T-helper 1 cell (primary cell): ENCODE measurements at regions not wholly inside any gene's neighbourhood (a gene's known extent, or its start where the extent isn't known, plus 50 kb on each side); places are given as distances from the start of the nearest gene placed in this dataset.
"Not testable (repeated sequence)": the region's sequence is repeated elsewhere in the genome, so short reads cannot be mapped to it uniquely, and the experiment has no call there.

Experiments
- DNase-seq, 5 donors: peaks; one replicate each; pipeline ENCODE4 v3.0.0-alpha.2; 2012 to 2020

DNA sequence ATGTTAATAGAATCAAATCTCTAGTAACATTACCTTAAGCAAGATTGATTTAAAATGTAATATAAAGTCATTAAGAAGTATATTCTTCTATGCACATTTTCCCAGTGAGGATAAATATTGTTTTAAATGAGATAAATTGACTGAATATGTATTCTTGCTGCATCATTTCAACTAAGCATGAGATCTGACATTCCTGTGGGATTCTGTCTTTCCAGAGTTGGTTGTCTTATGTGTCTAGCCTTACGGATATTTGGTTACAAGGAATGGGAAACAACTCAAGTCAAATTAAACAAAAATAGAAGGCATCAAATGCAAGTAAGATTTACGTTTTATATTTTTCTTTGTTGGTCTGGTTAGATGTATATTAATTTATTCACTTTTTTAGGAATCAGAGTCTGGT lies 287.5 kb downstream of the PTGER3 start:
- no peak for DNase-seq

DNA sequence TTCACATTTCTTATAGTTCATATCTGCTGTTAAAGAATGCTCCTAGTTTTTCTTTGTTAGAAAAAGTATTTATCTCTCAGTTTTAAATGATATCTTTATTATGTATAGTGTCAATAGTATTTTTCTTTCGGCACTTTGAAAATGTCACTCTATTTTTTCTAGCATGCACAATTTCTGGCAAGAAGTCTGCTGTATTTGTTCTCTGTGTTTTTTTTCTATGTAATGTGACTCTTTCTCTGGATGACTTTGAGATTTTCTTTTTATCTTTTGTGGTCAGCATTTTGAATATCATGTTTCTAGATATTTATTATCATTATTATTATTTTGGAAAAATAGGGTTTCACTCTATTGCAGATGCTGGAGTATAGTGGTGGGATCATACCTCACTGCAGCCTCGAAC lies 285.2 kb downstream of the PTGER3 start:
- DNase-seq: no peak

DNA sequence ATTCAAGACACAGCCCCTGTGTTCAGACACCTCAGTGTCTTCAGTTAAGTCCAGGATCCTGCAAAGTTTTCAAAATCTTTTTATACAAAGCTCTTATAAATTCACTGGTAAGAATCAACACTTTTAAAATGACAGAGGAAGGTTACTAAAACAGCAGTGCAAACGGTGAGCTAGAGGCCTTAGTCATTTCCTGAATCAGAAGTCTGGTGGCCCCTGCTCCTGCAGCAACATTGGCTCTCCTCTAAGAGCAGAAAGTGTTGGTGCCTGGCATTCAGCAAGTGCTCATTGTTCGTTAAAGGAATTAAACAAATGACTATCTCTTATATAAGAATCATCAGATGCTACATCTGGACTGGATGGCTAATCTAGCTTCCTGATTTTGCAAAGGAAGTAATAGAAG lies 282.9 kb downstream of the PTGER3 start:
- DNase-seq: peak in 1 of 5 donors; percentile 52

DNA sequence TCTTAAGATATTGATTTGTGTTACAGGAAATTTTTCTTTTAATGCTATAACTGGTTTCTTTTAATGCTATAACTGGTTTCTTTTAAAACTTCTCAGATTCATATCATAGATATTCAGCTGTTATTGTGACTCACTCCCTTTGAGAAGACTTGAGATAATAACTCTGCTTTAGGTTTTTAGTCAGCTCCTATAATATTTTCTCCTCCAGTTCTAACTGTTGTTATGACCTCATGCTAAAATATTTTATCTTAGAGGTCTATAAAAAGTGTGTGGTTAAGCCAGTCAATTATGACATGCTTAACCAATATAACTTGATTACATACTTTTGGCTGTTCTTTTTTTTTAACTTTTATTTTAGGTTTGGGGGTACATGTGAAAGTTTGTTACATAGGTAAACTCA lies 280.2 kb downstream of the PTGER3 start:
- no peak for DNase-seq

DNA sequence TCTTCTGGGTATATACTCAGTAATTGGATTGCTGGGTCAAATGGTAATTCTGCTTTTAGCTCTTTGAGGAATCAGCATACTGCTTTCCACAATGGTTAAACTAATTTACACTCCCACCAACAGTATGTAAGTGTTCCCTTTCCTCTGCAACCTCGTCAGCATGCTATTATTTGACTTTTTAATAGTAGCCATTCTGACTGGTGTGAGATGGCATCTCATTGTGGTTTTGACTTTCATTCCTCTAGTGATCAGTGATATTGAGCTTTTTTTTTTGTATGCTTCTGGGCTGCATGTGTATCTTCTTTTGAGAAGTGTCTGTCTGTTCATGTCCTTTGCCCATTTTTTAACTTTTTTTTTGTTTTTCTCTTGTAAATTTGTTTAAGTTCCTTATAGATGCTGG lies 279.4 kb downstream of the PTGER3 start:
- no peak for DNase-seq

DNA sequence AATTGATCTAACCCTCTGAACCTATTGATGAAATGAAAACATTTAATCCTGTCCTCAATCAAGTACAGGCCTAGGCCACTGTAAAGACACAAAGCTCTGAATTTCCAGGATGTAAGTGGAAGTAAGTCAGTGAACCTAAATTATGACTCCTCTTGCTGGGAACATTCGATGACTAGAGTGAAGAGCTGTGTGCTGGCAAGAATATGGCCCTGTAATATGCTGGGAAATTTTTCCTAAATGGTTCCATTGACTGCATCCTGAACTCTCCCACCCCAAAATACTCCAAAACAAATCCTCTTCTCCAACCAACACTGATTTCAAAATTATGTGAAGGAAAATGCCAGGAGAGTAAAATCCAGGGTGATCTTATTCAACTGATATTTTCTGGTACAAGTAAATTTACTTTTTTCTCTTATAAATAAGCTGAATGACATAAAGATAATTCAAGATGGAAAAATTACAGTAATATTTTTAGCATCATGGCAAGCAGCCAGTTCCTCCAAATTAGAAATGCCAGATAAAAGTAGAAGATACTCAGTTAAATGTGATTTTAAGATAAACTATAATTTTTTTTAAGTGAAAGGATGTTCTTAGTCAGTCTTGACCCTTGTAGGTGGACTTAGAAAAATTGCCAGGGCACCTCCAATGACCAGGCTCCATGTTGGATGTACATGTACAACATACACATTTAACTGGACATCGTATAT lies 269.4 kb downstream of the PTGER3 start:
- no peak for DNase-seq

DNA sequence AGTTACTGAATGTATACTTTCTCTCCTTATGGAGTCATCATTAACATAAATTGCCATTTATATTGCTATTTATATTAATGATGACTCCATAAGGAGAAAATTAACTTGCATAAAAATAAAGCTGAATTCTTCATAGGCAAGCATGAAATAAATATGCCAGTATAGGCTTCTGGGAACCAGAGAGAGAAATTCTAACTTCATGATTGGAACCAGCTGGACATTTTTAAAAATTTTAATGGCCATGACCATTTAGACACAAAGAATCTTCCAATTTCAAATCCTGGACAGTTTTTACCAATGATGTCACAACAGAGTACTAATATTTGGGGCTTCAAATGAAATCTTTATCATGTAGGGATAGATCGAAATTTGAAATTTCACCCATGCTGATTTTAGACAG lies 268.7 kb downstream of the PTGER3 start:
- DNase-seq: no peak

DNA sequence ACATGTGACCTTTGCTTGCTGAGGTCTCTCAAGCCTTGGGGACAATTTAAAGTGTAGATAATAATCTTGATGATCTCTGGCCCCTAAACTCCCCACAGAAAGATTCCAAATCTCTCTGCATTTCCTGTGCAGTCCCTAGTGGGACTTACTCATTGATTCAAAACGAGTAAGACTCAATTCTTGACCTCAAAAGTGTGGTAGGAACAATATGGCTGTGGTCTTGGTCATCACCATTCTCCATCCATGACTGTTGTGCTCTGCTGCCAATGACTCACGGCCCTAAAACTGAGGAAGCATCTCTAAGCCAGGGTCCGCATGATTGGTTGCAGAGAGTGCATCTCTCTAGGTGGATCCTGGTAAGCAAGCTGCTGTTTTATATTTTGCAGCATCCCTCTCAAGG lies 268.0 kb downstream of the PTGER3 start:
- DNase-seq: no peak

DNA sequence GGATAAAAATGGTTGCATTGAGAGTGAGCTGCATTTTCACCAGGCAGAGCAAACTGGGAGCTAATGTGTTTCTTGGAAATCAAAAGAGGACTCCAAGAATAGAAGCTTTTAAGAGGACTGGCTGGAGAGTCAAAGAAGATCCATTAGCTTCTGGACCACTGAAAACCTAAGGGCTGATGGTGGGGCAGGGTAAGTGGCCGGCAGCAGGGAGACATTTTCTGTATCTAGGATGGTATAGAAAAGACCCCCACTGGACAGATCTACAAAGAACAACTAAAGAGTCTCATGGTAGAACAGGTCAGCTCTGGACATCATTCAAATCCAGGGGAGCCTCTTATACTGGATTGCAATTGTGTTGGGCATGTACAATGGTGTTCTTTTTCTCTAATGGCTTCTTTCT lies 262.3 kb downstream of the PTGER3 start:
- no peak for DNase-seq

DNA sequence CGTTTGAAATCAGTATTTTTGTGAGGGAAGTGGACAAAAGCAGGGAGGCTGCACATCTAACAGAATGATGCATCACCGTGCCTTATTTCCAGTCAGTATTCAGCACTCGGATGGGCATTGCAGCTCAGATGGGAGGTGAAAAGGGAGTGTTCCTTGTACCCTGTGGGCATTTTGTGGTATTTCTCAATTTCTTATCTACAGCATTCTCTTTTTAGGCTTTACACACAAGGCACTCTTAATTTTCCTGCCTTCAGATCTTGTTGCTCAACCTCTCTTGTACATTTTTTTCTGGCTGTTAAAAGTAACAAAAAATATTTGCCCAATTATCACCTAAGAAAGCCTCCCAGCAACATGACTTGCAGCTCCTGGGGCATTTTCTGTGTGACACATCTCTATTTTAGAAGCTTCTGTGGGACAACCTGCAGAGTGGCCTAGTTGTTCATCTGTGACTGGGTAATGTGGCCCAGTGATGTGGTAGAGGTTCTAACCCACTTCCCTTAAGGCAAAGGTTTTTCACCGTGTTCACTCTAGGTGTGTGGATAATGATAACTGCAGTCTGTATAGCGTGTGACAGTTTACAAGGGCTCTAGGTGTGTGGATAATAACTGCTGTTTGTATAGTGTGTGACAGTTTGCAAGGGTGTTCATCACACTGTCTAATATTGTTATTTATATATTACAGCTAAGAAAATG lies 257.2 kb downstream of the PTGER3 start:
- DNase-seq: no peak

DNA sequence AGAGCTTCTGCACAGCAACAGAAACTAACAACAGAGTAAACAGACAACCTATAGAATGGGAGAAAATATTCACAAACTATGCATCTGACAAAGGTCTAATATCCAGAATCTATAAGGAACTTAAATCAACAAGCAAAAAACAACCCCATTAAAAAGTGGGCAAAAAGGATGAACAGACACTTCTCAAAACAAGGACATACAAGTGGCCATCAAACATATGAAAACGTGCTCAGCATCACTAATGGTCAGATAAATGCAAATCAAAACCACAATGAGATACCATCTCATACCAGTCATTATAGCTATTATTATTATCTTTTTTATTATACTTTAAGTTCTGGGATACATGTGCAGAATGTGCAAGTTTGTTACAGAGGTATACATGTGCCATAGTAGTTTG lies 252.6 kb downstream of the PTGER3 start:
- DNase-seq: not testable (repeated sequence)

DNA sequence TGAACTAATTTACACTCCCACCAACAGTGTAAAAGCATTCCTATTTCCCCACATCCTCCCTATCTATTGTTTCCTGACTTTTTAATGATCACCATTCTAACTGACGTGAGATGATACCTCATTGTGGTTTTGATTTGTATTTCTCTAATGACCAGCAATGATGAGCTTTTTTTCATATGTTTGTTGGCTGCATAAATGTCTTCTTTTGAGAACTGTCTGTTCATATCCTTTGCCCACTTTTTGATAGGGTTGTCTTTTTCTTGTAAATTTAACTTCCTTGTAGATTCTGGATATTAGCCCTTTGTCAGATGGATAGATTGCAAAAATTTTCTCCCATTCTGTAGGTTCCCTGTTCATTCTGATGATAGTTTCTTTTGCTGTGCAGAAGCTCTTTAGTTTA lies 251.3 kb downstream of the PTGER3 start:
- not testable (repeated sequence) for DNase-seq

DNA sequence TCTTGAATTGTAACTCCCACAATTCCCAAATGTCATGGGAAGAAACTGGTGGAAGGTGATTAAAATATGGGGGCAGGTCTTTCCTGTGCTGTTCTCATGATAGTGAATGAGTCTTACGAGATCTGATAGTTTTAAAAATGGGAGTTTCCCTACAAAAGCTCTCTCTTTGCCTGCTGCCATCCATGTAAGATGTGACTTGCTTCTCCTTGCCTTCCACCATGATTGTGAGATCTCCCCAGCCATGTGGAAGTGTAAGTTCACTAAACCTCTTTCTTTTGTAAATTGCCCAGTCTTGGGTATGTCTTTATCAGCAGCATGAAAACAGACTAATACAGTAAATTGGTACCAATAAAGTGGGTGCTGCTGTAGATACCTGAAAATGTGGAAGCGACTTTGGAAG lies 245.0 kb downstream of the PTGER3 start:
- DNase-seq: not testable (repeated sequence)

DNA sequence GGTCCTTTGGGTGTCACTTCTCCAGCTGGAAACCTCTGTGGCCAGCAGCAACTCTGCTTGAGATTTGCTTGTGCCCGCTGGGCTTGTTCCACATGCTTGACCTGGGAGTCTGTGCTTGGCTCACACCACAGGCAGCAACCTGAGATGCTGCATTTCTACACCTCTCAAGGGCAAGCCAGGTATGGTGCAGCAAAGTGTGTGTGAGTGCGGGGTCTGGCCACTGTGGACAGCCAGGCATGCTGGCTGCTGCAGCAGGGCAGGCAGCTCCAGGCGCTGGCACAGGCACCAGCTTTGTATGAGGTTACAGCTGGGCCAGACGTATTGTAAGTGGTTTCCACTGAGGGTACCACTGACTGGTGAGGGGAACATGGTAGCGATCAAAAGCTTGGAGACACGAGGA lies 242.0 kb downstream of the PTGER3 start:
- no peak for DNase-seq

DNA sequence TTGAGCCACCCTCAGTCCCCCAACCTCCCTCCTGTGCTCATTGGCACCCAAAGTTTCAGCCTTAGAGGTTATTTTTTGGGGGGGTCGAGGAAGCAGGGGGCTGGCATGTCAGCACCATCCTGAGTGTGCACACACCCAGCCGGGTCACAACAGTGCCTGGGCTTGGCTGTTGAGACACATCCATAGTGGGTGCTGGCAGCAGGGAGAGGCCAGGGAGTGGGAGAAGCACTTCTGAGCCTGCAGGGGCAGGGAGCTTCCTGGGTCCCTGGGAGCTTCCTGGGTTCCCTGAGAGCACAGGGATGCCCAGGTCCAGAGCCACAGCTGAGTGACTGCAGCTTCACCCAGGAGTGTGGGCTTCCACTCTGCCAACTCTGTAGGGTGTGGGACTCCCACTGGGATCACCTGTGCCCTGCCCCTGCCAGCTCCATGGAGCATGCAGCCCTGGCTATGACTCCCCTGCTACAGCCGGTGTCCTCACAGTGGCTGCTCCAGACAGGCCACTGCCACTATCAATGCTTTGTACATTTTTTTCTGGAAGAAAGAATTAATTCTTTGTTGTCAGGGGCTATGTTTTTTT lies 240.4 kb downstream of the PTGER3 start:
- DNase-seq: peak in 1 of 5 donors; percentile 4

DNA sequence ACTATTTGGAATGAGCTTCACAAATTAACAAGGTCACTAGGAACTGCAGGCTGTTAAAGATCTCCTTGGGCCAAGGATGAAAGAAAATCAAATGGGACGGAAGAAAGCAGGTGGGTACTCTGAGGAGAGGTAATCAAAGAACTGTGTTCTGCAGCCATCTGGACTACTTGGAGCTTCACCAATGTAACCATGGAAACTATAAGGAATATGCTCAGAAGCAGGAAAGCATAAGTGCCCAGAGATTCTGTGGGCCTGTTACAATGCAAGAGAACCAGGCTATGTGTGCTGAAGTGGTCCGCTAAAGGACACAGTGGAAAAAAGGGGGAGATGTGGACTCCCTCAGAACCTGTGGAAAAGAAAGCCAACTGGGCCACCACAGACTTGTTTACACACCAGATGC lies 238.5 kb downstream of the PTGER3 start:
- DNase-seq: no peak

DNA sequence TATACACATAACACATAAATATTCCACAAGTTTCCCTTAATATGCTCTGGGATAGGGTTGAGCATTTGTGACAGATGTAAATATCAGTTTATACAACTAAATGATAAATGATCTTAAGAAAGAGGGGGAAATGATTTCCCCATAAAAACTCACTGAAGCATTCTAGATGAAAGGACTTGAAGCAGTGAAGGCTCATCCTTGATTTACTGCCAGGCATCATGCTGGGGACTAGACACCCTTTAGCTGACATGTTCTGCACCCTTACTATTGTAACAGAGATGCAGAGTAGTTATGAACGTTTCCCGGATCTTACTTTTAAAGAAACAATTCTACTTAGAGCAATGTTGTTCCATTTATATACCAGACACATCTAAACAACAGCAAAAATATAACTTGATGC lies 235.8 kb downstream of the PTGER3 start:
- no peak for DNase-seq

DNA sequence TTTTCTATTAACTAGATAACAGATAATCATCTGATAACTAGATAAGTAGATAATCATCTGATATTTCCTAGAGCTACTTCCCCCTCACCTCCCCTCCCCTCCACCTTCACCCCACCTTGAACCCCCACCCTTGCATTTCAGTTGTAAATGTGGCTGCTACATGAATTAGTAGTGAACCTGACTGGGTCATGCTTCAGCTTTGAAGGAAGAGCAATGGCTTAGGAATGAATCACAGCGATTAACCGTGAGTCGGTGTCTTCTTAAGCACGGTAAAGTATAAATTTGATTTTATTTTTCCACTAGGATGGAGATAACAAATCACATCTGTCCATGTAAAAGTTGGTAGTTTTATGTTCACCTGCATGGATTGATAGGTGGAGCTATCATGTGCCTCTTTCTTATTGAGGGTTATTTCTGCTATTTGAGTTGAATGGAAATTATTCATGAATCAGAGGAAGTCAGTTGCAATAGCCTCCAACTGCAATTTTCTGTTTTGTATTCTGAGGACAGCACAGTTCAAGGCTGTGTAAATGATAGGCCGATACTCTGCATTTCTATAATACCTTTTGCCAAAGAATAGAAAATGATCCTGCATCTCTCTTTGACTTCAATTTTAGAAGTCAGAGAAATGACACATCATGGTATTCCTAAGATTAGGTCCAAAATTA lies 235.0 kb downstream of the PTGER3 start:
- DNase-seq: no peak

DNA sequence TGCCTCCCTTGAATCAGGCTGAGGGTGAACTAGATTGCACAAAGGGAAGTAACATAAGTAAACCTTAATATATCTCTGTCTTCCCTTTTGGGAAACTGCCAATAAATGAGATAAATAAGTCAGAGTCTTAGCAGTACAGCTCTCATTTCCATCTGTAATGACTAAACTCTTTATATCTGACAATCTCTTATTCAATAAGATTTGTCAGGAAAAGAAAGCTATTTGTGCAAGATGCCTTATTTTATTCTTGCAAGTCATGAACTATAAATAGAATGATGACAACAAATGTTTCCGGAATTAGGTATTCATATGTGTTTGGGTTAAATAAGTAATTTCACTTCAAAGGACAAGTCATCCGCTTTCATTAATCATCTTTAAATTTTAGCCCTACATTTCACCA lies 229.2 kb downstream of the PTGER3 start:
- DNase-seq: no peak

DNA sequence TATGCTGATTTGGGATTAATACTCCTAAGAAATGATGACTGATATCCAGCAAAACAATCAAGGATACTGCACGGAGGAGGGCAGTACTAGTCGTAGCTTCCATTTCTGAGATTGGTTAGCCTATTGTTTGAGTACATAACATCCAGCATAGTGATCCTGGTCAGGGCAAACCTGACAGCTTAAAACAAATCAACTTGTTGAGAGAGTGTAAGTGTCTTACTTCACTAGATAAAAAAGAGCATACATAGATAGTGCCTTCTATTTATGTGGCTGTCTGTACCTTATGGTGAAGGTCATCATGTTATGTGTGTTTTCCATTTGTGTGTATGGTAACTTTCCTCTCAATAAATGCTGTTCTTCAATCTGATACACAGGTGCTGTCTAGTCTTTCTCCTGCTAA lies 228.4 kb downstream of the PTGER3 start:
- DNase-seq: no peak

DNA sequence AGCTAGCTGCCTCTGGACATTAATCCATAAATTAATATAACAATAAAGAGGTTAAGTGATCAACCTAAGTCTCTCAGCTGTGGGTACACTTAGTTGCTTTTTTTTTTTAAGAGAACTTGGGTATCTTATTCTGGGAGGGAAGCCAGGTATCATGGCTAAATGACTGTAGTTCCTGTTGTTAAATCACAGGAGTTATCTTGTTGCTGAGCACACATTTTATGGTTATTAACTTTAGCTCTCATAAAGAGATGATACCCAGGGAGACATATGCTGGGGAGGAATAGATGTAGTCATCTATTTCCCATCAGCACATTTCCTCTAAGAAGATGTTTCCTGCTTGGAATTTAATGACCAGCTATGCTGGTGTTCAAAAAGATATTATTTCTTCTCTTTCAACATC lies 227.8 kb downstream of the PTGER3 start:
- DNase-seq: no peak

DNA sequence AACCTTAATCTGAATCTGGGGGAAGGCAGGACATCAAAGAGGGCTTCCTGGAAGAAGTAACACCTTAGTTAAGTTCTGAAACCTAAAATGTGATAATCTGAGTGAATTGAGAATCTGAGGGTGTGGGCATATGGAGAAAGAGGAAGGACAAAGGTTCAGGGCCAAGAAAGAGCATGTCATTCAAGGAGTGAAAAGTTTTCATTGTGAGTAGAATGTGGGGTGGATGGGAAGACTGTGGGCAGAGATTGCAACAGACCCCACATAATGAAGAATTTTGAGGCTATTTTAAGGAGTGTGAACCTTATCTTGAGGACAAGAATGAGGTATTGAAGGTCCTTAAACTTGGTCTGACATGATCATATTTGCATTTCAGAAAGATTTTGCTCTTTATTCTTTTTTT lies 227.2 kb downstream of the PTGER3 start:
- no peak for DNase-seq

DNA sequence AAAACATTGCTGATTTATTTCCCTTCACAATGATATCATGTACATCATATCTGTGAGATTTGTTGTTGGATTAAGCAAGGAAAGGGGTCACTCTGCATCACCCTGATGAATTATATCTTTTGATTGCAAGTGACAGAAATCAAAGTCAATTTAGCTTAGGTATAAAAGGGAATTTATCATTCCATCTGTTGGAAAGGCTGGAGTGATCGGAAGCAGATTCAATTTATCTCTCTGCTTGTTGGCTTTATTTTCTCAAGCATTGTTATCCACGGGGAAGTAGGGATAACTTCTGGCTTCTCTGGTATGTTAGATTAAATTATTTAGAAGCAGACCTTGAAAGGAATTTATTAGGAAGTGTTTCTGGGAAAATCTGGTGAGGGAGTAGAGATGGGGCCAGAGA lies 226.6 kb downstream of the PTGER3 start:
- no peak for DNase-seq

DNA sequence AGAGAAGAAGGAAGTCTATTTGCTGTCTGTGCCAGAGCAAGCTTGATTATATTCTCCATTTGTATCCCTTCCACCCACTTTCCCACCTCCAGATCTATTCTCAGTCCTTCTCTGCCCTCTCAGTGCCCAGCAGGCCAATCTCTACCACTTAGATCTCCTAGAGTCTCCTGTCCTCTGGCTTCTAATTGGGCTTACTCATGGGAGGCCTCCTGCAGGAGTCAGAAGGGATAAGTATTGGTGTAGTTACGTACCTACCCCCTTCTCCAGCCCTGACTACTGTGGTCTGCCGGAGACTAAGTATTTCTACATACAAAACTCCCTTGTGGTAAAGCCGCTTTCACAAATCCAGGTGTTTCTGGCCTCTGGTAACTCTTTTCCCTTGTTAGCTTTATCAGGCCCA lies 221.2 kb downstream of the PTGER3 start:
- DNase-seq: no peak
